IMR-90 (cell line): ENCODE measurements at regions not wholly inside any gene's neighbourhood (a gene's known extent, or its start where the extent isn't known, plus 50 kb on each side); places are given as distances from the start of the nearest gene placed in this dataset.

ENCODE experiments used
- ATAC-seq: fragments of 200-7000 bp; cut with Tn5 transposase; 2 replicates; pipeline ENCODE4 v1.9.1; 2020; ENCODE audit warnings: low read depth, mild to moderate bottlenecking, moderate library complexity
- BruUV-seq: library from RNA; stranded (reverse); fragments of 400-500 nt; replicated peaks from 2 replicates; lab custom pipeline; 2021; lab: Mats Ljungman, UMichigan
- CTCF ChIA-PET: fragments of 300-600 bp; formaldehyde crosslinking; extraction: SDS; loops from one replicate; lab custom pipeline; 2021; ENCODE audit warnings: antibody characterized with exemption; lab: Yijun Ruan, JAX
- POLR2A ChIA-PET: fragments of 300-600 bp; sonication (Branson Sonifier 250); formaldehyde crosslinking; loops from one replicate; lab custom pipeline; 2022; ENCODE audit warnings: antibody characterized with exemption; ENCODE audit not compliant: unreplicated experiment; lab: Charles Lee
- DNase-seq: peaks from one replicate; pipeline ENCODE4 v3.0.0; 2013
- H2AFZ ChIP-seq: replicated peaks from 2 replicates; pipeline ENCODE3; 2013; ENCODE audit warnings: low read length, mild to moderate bottlenecking; ENCODE audit not compliant: poor library complexity
- H2AK5ac ChIP-seq: 2 replicates; pipeline ENCODE4 v1.6.1; 2013; ENCODE audit warnings: low read depth, low read length, inconsistent platforms
- H2AK9ac ChIP-seq: replicated peaks from 2 replicates; pipeline ENCODE3; 2013; ENCODE audit warnings: mild to moderate bottlenecking, low read depth, low read length, moderate library complexity; ENCODE audit not compliant: poor library complexity
- H2BK120ac ChIP-seq: 2 replicates; pipeline ENCODE4 v1.6.1; 2013; ENCODE audit warnings: low read depth, low read length, inconsistent platforms
- H2BK15ac ChIP-seq: 3 replicates; pipeline ENCODE4 v1.6.1; 2013; ENCODE audit warnings: low read depth, low read length, inconsistent platforms
- H2BK20ac ChIP-seq: 2 replicates; pipeline ENCODE4 v1.6.1; 2013; ENCODE audit warnings: low read depth, mild to moderate bottlenecking, inconsistent platforms, low read length, moderate library complexity
- H2BK5ac ChIP-seq: 2 replicates; pipeline ENCODE4 v1.6.1; 2013; ENCODE audit warnings: mild to moderate bottlenecking, low read depth, low read length, inconsistent platforms; ENCODE audit not compliant: poor library complexity, severe bottlenecking
- H3K14ac ChIP-seq: replicated peaks from 2 replicates; pipeline ENCODE4 v1.6.1; 2013; ENCODE audit warnings: low read depth, low read length, inconsistent platforms
- H3K18ac ChIP-seq: 2 replicates; pipeline ENCODE4 v1.6.1; 2013; ENCODE audit warnings: low read depth, low read length, control low read depth
- H3K23ac ChIP-seq: 2 replicates; pipeline ENCODE4 v1.6.1; 2013; ENCODE audit warnings: low read depth, low read length, inconsistent platforms
- H3K27ac ChIP-seq: 2 replicates; pipeline ENCODE4 v1.5.1; 2013; ENCODE audit warnings: mild to moderate bottlenecking, control low read depth, low read length; ENCODE audit not compliant: insufficient read depth
- H3K27me3 ChIP-seq: 2 replicates; pipeline ENCODE4 v1.6.1; 2013; ENCODE audit warnings: low read length; ENCODE audit not compliant: control insufficient read depth, insufficient read depth
- H3K36me3 ChIP-seq: 2 replicates; pipeline ENCODE4 v1.6.1; 2013; ENCODE audit warnings: low read length, mixed read lengths; ENCODE audit not compliant: control insufficient read depth, insufficient read depth
- H3K4ac ChIP-seq: 2 replicates; pipeline ENCODE4 v1.6.1; 2013; ENCODE audit warnings: low read depth, low read length, inconsistent platforms
- H3K4me1 ChIP-seq: 2 replicates; pipeline ENCODE4 v1.6.1; 2013; ENCODE audit warnings: low read length, mixed read lengths; ENCODE audit not compliant: control insufficient read depth, insufficient read depth
- H3K4me2 ChIP-seq: 2 replicates; pipeline ENCODE4 v1.6.1; 2013; ENCODE audit warnings: low read depth, mild to moderate bottlenecking, control low read depth, low read length, moderate library complexity
- H3K4me3 ChIP-seq: 2 replicates; pipeline ENCODE4 v1.5.1; 2013; ENCODE audit warnings: low read depth, mild to moderate bottlenecking, control low read depth, low read length, moderate library complexity; ENCODE audit not compliant: insufficient read depth
- H3K56ac ChIP-seq: 2 replicates; pipeline ENCODE4 v1.6.1; 2013; ENCODE audit warnings: low read length, inconsistent platforms; ENCODE audit not compliant: insufficient read depth; ENCODE audit errors: extremely low read depth
- H3K79me1 ChIP-seq, 2 experiments: 2 replicates each; pipeline ENCODE4 v1.6.1; 2013; ENCODE audit warnings: low read length in 2 of 2, inconsistent platforms in 1 of 2, low read depth in 1 of 2
- H3K9ac ChIP-seq: 2 replicates; pipeline ENCODE4 v1.6.1; 2013; ENCODE audit warnings: low read depth, low read length, control low read depth
- H3K9me1 ChIP-seq: 2 replicates; pipeline ENCODE4 v1.6.1; 2013; ENCODE audit warnings: low read length, inconsistent platforms; ENCODE audit not compliant: insufficient read depth
- H3K9me3 ChIP-seq: 2 replicates; pipeline ENCODE4 v1.6.1; 2013; ENCODE audit warnings: low read length; ENCODE audit not compliant: control insufficient read depth, insufficient read depth
- H4K20me1 ChIP-seq: 2 replicates; pipeline ENCODE4 v1.6.1; 2013; ENCODE audit warnings: low read length, inconsistent platforms; ENCODE audit not compliant: insufficient read depth
- H4K5ac ChIP-seq: 2 replicates; pipeline ENCODE4 v1.6.1; 2013; ENCODE audit warnings: mild to moderate bottlenecking, low read depth, low read length, control low read depth
- H4K8ac ChIP-seq, 2 experiments: 2 replicates each; pipeline ENCODE4 v1.6.1; 2013; ENCODE audit warnings: low read depth in 2 of 2, low read length in 2 of 2, control low read depth in 1 of 2, inconsistent platforms in 1 of 2
- H4K91ac ChIP-seq: 2 replicates; pipeline ENCODE4 v1.6.1; 2013; ENCODE audit warnings: low read depth, low read length, inconsistent platforms; ENCODE audit not compliant: insufficient read depth
- BHLHE40 ChIP-seq: fragments of 150-350 bp; IDR thresholded peaks from 2 replicates; pipeline ENCODE4 v1.6.1; 2016; ENCODE audit warnings: mild to moderate bottlenecking, low read depth, low read length
- ELK1 ChIP-seq: fragments of 150-350 bp; IDR thresholded peaks from 2 replicates; pipeline ENCODE4 v1.6.1; 2016; ENCODE audit warnings: low read depth, mild to moderate bottlenecking, low read length, moderate library complexity, borderline replicate concordance
- MAFK ChIP-seq: IDR thresholded peaks from 2 replicates; pipeline ENCODE4 v1.6.1; 2012; ENCODE audit warnings: low read depth, low read length, improper control_type of control experiment
- SMC3 ChIP-seq: fragments of 150-350 bp; IDR thresholded peaks from 2 replicates; pipeline ENCODE4 v1.6.1; 2016; ENCODE audit warnings: low read depth, mild to moderate bottlenecking, antibody characterized with exemption, low read length, moderate library complexity
- WGBS, 2 experiments: methylation state at CpG; one replicate each; pipeline versions ENCODE4 v1.1.5 to v1.1.7; 2013; ENCODE audit warnings: missing lambda C conversion rate in 2 of 2; ENCODE audit not compliant: insufficient read length in 1 of 2; ENCODE audit errors: extremely low coverage in 2 of 2; 5-methylcytosine and 5-hydroxymethylcytosine counted together
- dilution Hi-C: fragments of 300-500 bp; cut with HindIII; formaldehyde crosslinking; loops from one replicate; pipeline ENCODE4 v1.14.3; 2018; ENCODE audit warnings: low sequenced_read_pairs; ENCODE audit not compliant: unreplicated experiment
- in situ Hi-C: fragments of 300-500 bp; cut with MboI; formaldehyde crosslinking; loops from 3 replicates; pipeline ENCODE4 v1.14.3; 2019; ENCODE audit warnings: low sequenced_read_pairs, inconsistent platforms, mixed read lengths
- intact Hi-C: fragments of 100-400 bp; cut with micrococcal nuclease; formaldehyde crosslinking; loops from 2 replicates; pipeline ENCODE4 v1.10.0; 2022

DNA sequence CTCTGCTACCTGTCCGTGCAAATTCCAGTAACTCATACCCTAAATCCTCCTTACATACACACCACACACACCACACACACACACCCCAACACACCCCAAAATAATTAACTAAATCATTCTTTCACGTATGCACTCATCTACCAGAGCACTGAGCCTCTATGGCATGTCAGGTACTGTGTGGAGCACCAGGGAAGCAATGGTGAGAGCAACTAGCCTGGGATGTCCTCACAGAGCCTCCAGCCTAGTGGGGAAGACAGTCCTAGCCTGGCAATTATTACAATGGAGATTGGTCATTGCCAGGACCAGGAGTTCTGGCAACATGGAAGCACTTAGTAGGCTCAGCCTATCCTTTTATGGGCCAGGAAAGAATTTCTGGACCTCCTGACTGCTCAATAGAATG lies 72.7 kb upstream of the LCLAT1 start:
- H2AK9ac ChIP-seq: no peak overlapping the region
- no peaks in the 10 kb centered on the region for H4K20me1 ChIP-seq
- in situ Hi-C loops: no loop called here
- dilution Hi-C loops: no loop called here
- TF ChIP-seq SMC3: no peak
- TF ChIP-seq MAFK: no peak
- no peak for TF ChIP-seq ELK1
- no peak for TF ChIP-seq BHLHE40
- H2BK120ac ChIP-seq: peak overlapping the region; percentile 96
- H3K27ac ChIP-seq: peak overlapping the region; percentile 40; the same call in 1 of the 2 replicates
- H3K9me1 ChIP-seq: peaks cover 18% of the 10 kb centered on the region
- H3K4ac ChIP-seq: peak overlapping the region; percentile 91
- H3K4me3 ChIP-seq: no peak overlapping the region
- H4K8ac ChIP-seq: peak overlapping the region; percentile 82 to 87
- peaks cover 0 to 4% of the 10 kb centered on the region in 2 experiments; a peak in 1 of 4 replicates for H3K79me1 ChIP-seq
- no peak for DNase-seq
- peak overlapping the region; percentile 92 for H2AK5ac ChIP-seq
- H3K4me1 ChIP-seq: peaks cover 12% of the 10 kb centered on the region
- ChIA-PET POLR2A (no interaction called here), CTCF (interaction anchor here (0.6 to 1.8 kb wide), 2 partner anchors 10 to 26 kb away, joined by 4 to 5 read pairs; no protein-coding TSS in a partner anchor)
- H3K18ac ChIP-seq: peak overlapping the region; percentile 60
- no peak overlapping the region for H3K4me2 ChIP-seq
- H2BK20ac ChIP-seq: peak overlapping the region; percentile 96
- peak overlapping the region; percentile 20; the same call in 1 of the 2 replicates for H3K56ac ChIP-seq
- H2AFZ ChIP-seq: peak overlapping the region; percentile 64
- H2BK5ac ChIP-seq: peak overlapping the region; percentile 90
- H4K91ac ChIP-seq: peak overlapping the region; percentile 94
- H3K36me3 ChIP-seq: no peaks in the 10 kb centered on the region
- peak overlapping the region; percentile 81 for H3K14ac ChIP-seq
- H3K27me3 ChIP-seq: no peaks in the 10 kb centered on the region
- no peaks in the 10 kb centered on the region for H3K9me3 ChIP-seq
- 0 out of 2 replicates have a peak overlapping the region, but pooled peaks have one; percentile 0 for H3K9ac ChIP-seq
- H4K5ac ChIP-seq: peak overlapping the region; percentile 62; the same call in 1 of the 2 replicates
- no peak for ATAC-seq
- H3K23ac ChIP-seq: peak overlapping the region; percentile 66
- intact Hi-C loops: loop anchor here (5.0 kb wide), 1 partner anchor 153 kb away; no protein-coding TSS in a partner anchor
- BruUV-seq: no TSS peak
- peak overlapping the region; percentile 85 for H2BK15ac ChIP-seq
- 100% methylated on average over 1 of the region's 2 CpGs; no CpG with 5 or more reads in 1 of the 2 experiments for WGBS, 2 experiments
